CD4-positive, alpha-beta T cell (primary cell): ENCODE measurements at regions not wholly inside any gene's neighbourhood (a gene's known extent, or its start where the extent isn't known, plus 50 kb on each side); places are given as distances from the start of the nearest gene placed in this dataset.

Experiments used
- ATAC-seq: fragments of 200-7000 bp; cut with Tn5 transposase; one replicate; pipeline ENCODE4 v1.10.0; 2022; ENCODE audit warnings: mild to moderate bottlenecking; ENCODE audit not compliant: poor library complexity
- CTCF ChIA-PET: fragments of 350-600 bp; sonication (Branson Sonifier 250); formaldehyde crosslinking; loops from one replicate; lab custom pipeline; 2021; ENCODE audit warnings: antibody characterized with exemption, inconsistent platforms; lab: Charles Lee
- POLR2A ChIA-PET: fragments of 350-600 bp; sonication (Branson Sonifier 250); formaldehyde crosslinking; loops from one replicate; lab custom pipeline; 2021; ENCODE audit warnings: antibody characterized with exemption, inconsistent platforms; lab: Charles Lee
- DNase-seq, 14 experiments: peaks; one replicate each; pipeline ENCODE4 v3.0.0-alpha.2; 2013 to 2020; ENCODE audit warnings: mixed read lengths in 2 of 14
- H3K27ac ChIP-seq, 2 donors: one replicate each; pipeline versions ENCODE4 v1.5.1 to v1.7.0; 2013; ENCODE audit warnings: low read length in 2 of 2, low read depth in 1 of 2, mild to moderate bottlenecking in 1 of 2
- H3K27me3 ChIP-seq, 2 experiments: 1 replicate in 1 of 2; 2 replicates in 1 of 2; pipeline versions ENCODE4 v1.6.1 to v1.7.0; 2013; ENCODE audit warnings: low read length in 2 of 2, control low read depth in 1 of 2, mild to moderate bottlenecking in 1 of 2, moderate library complexity in 1 of 2; ENCODE audit not compliant: insufficient read depth in 2 of 2, control insufficient read depth in 1 of 2
- H3K36me3 ChIP-seq: one replicate; pipeline ENCODE4 v1.6.1; 2013; ENCODE audit warnings: low read length, control low read depth; ENCODE audit not compliant: insufficient read depth
- H3K4me1 ChIP-seq: one replicate; pipeline ENCODE4 v1.6.1; 2013; ENCODE audit warnings: low read length, control low read depth; ENCODE audit not compliant: insufficient read depth
- H3K4me3 ChIP-seq: one replicate; pipeline ENCODE4 v1.5.1; 2013; ENCODE audit warnings: mild to moderate bottlenecking, low read length, moderate library complexity
- H3K9me3 ChIP-seq, 2 experiments: 1 replicate in 1 of 2; 2 replicates in 1 of 2; pipeline versions ENCODE4 v1.6.1 to v1.7.0; 2013; ENCODE audit warnings: low read length in 2 of 2, mild to moderate bottlenecking in 2 of 2, control low read depth in 1 of 2, moderate library complexity in 1 of 2; ENCODE audit not compliant: control insufficient read depth in 1 of 2, insufficient read depth in 1 of 2
- H3K27ac Mint-ChIP-seq: one replicate; pipeline ENCODE4 v1.8.0; 2020; ENCODE audit warnings: mixed read lengths
- H3K27me3 Mint-ChIP-seq: one replicate; pipeline ENCODE4 v1.8.0; 2021; ENCODE audit warnings: mixed read lengths
- H3K36me3 Mint-ChIP-seq: one replicate; pipeline ENCODE4 v1.8.0; 2021; ENCODE audit warnings: low read depth, mixed read lengths
- H3K4me1 Mint-ChIP-seq: one replicate; pipeline ENCODE4 v1.8.0; 2021; ENCODE audit warnings: low read depth, mixed read lengths
- H3K4me3 Mint-ChIP-seq: one replicate; pipeline ENCODE4 v1.8.0; 2020; ENCODE audit warnings: mild to moderate bottlenecking, mixed read lengths
- H3K9me3 Mint-ChIP-seq: one replicate; pipeline ENCODE4 v1.8.0; 2020; ENCODE audit warnings: mixed read lengths
- intact Hi-C, 2 experiments: fragments of 100-400 bp; cut with DNase I in 1 of 2; cut with micrococcal nuclease in 1 of 2; formaldehyde crosslinking; loops; one replicate each; pipeline versions ENCODE4 v1.15.1 to v1.9.0; 2023 to 2025; cut with DNase I, micrococcal nuclease
- TF ChIP-seq, protein P1 (sequence below): fragments of 200-600 bp; IDR thresholded peaks from one replicate; pipeline ENCODE4 v1.8.0; 2022; ENCODE audit warnings: antibody characterized with exemption, mild to moderate bottlenecking

DNA sequence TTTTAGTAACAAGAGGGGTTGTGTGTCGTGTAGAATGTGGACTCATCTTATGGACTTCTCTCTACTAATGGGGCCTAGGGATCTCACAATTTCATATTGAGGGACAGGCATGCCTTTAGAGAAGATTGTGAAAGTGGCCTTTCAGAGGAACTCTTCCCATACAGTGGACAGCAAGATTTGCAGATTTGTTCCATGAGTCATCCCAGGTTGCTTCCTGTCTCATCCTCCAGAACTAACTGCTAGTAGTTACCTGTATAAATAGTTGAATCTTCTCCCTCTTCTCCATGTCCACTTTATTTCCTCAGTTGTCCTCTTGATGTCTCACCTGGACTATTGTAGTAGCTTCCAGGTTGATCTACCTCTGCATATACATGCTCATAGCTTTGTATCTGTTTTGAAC, 997.5 kb upstream of the CTNND2 start:
- peaks cover 18% of the 10 kb centered on the region for H3K9me3 Mint-ChIP-seq
- no peaks in the 10 kb centered on the region for H3K4me1 Mint-ChIP-seq
- no peaks in the 10 kb centered on the region for H3K36me3 Mint-ChIP-seq
- H3K4me3 Mint-ChIP-seq: no peak overlapping the region
- no peak for DNase-seq
- Histone ChIP-seq H3K36me3 (no peaks in the 10 kb centered on the region), H3K27me3 (no peaks in the 10 kb centered on the region), H3K4me1 (no peaks in the 10 kb centered on the region), H3K4me3 (no peak overlapping the region), H3K9me3 (peaks cover 0 to 4% of the 10 kb centered on the region in 2 experiments), H3K27ac (no peak overlapping the region)
- ChIA-PET POLR2A (no interaction called here), CTCF (no interaction called here)
- no peak overlapping the region for H3K27ac Mint-ChIP-seq
- no peaks in the 10 kb centered on the region for H3K27me3 Mint-ChIP-seq
- ATAC-seq: no peak
- TF ChIP-seq, protein P1, sequence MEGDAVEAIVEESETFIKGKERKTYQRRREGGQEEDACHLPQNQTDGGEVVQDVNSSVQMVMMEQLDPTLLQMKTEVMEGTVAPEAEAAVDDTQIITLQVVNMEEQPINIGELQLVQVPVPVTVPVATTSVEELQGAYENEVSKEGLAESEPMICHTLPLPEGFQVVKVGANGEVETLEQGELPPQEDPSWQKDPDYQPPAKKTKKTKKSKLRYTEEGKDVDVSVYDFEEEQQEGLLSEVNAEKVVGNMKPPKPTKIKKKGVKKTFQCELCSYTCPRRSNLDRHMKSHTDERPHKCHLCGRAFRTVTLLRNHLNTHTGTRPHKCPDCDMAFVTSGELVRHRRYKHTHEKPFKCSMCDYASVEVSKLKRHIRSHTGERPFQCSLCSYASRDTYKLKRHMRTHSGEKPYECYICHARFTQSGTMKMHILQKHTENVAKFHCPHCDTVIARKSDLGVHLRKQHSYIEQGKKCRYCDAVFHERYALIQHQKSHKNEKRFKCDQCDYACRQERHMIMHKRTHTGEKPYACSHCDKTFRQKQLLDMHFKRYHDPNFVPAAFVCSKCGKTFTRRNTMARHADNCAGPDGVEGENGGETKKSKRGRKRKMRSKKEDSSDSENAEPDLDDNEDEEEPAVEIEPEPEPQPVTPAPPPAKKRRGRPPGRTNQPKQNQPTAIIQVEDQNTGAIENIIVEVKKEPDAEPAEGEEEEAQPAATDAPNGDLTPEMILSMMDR: no peak
- intact Hi-C loops: no loop called here

DNA sequence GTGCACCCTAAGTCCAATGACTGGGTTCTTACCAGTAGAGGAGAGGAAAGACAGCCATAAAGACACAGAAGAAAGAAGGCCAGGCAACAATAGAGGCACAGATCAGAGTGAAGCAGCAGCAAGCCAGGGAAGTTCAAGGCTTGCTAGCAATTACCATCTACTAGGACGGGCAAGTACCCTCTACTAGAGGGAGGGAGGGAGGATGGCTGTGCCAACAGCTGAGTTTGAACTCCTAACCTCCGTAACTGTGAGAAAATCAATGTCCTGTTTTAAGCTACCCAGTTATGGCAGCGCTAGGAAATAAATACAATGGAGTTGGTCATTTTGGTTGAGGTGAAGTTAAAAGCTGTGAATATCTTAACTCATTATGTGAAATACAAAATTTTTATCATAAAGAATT, 991.8 kb upstream of the CTNND2 start:
- no peak for DNase-seq
- Histone ChIP-seq H3K9me3 (peaks cover 0 to 4% of the 10 kb centered on the region in 2 experiments), H3K36me3 (no peaks in the 10 kb centered on the region), H3K4me1 (no peaks in the 10 kb centered on the region), H3K27me3 (no peaks in the 10 kb centered on the region), H3K4me3 (no peak overlapping the region), H3K27ac (no peak overlapping the region)
- CTCF ChIA-PET: no interaction called here
- ATAC-seq: no peak
- H3K4me3 Mint-ChIP-seq: no peak overlapping the region
- H3K27ac Mint-ChIP-seq: no peak overlapping the region
- H3K36me3 Mint-ChIP-seq: no peaks in the 10 kb centered on the region
- H3K4me1 Mint-ChIP-seq: no peaks in the 10 kb centered on the region
- intact Hi-C loops: no loop called here
- POLR2A ChIA-PET: no interaction called here
- TF ChIP-seq, protein P1: no peak
- peaks cover 13% of the 10 kb centered on the region for H3K9me3 Mint-ChIP-seq
- H3K27me3 Mint-ChIP-seq: no peaks in the 10 kb centered on the region

DNA sequence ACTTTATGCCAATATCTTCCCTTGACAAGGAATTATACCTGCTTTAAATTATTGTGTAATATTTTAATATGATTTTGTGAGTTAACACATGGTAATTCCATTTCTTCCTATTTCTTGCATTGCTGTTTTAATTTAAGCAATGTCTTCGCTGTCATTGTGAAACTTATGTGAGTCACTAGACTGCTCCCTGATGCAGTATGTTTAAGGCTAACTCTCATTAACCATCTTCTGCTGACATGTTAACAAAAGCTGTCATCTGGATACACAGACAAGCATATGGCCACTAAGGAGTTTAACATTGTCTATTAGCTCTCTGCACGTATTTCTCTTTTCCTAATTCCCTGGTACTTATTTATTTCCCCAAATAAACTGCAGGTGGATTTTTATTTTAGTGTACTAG, 980.8 kb upstream of the CTNND2 start:
- no peaks in the 10 kb centered on the region for H3K27me3 Mint-ChIP-seq
- no peaks in the 10 kb centered on the region for H3K36me3 Mint-ChIP-seq
- POLR2A ChIA-PET: no interaction called here
- ATAC-seq: no peak
- no peak overlapping the region for H3K27ac ChIP-seq
- peaks cover 0 to 3% of the 10 kb centered on the region in 2 experiments for H3K9me3 ChIP-seq
- no peak overlapping the region for H3K4me3 Mint-ChIP-seq
- TF ChIP-seq, protein P1: no peak
- no peaks in the 10 kb centered on the region for H3K4me1 Mint-ChIP-seq
- H3K9me3 Mint-ChIP-seq: peaks cover 13% of the 10 kb centered on the region
- H3K4me1 ChIP-seq: no peaks in the 10 kb centered on the region
- no peak for DNase-seq
- no peak overlapping the region for H3K27ac Mint-ChIP-seq
- no peaks in the 10 kb centered on the region for H3K36me3 ChIP-seq
- CTCF ChIA-PET: no interaction called here
- no peaks in the 10 kb centered on the region for H3K27me3 ChIP-seq
- H3K4me3 ChIP-seq: no peak overlapping the region
- intact Hi-C loops: no loop called here
